Activated CD4-positive, alpha-beta memory T cell treated with anti-CD3 and anti-CD28 coated beads for 36 hours (primary cell): ENCODE measurements at regions not wholly inside any gene's neighbourhood (a gene's known extent, or its start where the extent isn't known, plus 50 kb on each side); places are given as distances from the start of the nearest gene placed in this dataset.

Experiments used
- CTCF ChIA-PET: fragments of 350-600 bp; sonication (Branson Sonifier 250); formaldehyde crosslinking; loops from one replicate; lab custom pipeline; 2021; ENCODE audit warnings: antibody characterized with exemption, inconsistent platforms; lab: Charles Lee
- POLR2A ChIA-PET: fragments of 350-600 bp; sonication (Branson Sonifier 250); formaldehyde crosslinking; loops from one replicate; lab custom pipeline; 2021; ENCODE audit warnings: antibody characterized with exemption; lab: Charles Lee
- DNase-seq: peaks from one replicate; pipeline ENCODE4 v3.0.0-alpha.2; 2020
- H3K27ac Mint-ChIP-seq: one replicate; pipeline ENCODE4 v1.8.0; 2021; ENCODE audit warnings: mixed read lengths
- H3K27me3 Mint-ChIP-seq: one replicate; pipeline ENCODE4 v1.8.0; 2021; ENCODE audit warnings: mixed read lengths
- H3K36me3 Mint-ChIP-seq: one replicate; pipeline ENCODE4 v1.8.0; 2021; ENCODE audit warnings: mixed read lengths
- H3K4me1 Mint-ChIP-seq: one replicate; pipeline ENCODE4 v1.8.0; 2021; ENCODE audit warnings: low read depth, mixed read lengths
- H3K4me3 Mint-ChIP-seq: one replicate; pipeline ENCODE4 v1.8.0; 2021; ENCODE audit warnings: mild to moderate bottlenecking, mixed read lengths
- H3K9me3 Mint-ChIP-seq: one replicate; pipeline ENCODE4 v1.8.0; 2021; ENCODE audit warnings: mixed read lengths
- intact Hi-C: fragments of 100-400 bp; cut with micrococcal nuclease; formaldehyde crosslinking; loops from one replicate; pipeline ENCODE4 v1.15.1; 2023

DNA sequence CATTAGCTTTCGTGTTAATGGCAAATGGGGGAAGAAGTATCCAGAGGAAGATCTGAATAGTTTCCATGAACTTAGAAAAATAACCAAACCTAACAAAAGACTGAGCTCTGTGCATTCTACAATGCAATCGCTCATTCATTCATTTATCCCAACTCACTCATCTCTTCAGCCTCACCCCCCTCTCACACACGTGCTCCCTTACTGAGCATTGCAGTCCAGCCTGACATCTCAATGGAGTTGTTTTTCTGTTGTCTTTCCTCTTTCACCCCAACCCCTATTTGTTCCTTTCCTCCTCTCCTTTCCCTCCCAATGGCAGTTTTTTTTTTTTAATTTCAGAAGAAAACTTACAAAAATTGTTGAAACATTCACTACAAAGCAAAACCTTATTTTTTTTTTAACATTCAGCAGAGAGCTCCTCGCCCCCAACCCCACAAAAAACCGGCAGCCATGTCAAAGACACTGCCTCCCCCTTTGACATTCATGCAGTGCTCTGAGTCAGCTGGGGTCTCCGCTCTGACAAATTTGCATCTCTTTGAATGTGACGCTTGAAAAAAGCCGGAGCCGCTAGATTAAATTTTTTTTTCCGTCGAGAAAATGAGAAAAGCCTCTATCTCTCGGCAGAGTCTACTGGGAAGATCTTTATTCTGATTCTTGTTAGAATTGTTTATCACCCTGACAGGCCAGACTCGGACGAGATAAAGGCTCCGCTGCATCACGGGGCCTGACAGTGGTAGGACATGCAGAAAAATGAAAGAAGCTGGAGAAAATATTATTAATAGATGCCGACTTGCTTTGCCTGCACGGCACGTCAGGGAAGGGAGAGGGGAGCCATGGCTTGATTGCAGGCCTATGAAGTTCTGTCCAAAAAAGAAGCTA, 775.6 kb downstream of the VRK1 start:
- H3K27me3 Mint-ChIP-seq, result no peaks in the 10 kb centered on the region
- POLR2A ChIA-PET, result interaction anchor here (0.6 to 0.9 kb wide), 2 partner anchors 21 to 515 kb away, joined by 3 read pairs; no protein-coding TSS in a partner anchor
- H3K4me3 Mint-ChIP-seq, result no peak overlapping the region
- peaks cover 4% of the 10 kb centered on the region for H3K4me1 Mint-ChIP-seq
- no peak overlapping the region for H3K27ac Mint-ChIP-seq
- DNase-seq, result no peak
- CTCF ChIA-PET, result no interaction called here
- no peaks in the 10 kb centered on the region for H3K36me3 Mint-ChIP-seq
- no peaks in the 10 kb centered on the region for H3K9me3 Mint-ChIP-seq
- intact Hi-C loops, result no loop called here

- CTCF ChIA-PET, result no interaction called here
- no peaks in the 10 kb centered on the region for H3K36me3 Mint-ChIP-seq
- intact Hi-C loops, result no loop called here
- no peak for DNase-seq
- no peak overlapping the region for H3K4me3 Mint-ChIP-seq
- H3K27ac Mint-ChIP-seq, result no peak overlapping the region
- no peaks in the 10 kb centered on the region for H3K27me3 Mint-ChIP-seq
- POLR2A ChIA-PET, result no interaction called here
- H3K9me3 Mint-ChIP-seq, result no peaks in the 10 kb centered on the region
- H3K4me1 Mint-ChIP-seq, result peaks cover 6% of the 10 kb centered on the region
Measured at GRCh38 chr14:97575677-97576076, 778.5 kb downstream of the VRK1 start.

DNA sequence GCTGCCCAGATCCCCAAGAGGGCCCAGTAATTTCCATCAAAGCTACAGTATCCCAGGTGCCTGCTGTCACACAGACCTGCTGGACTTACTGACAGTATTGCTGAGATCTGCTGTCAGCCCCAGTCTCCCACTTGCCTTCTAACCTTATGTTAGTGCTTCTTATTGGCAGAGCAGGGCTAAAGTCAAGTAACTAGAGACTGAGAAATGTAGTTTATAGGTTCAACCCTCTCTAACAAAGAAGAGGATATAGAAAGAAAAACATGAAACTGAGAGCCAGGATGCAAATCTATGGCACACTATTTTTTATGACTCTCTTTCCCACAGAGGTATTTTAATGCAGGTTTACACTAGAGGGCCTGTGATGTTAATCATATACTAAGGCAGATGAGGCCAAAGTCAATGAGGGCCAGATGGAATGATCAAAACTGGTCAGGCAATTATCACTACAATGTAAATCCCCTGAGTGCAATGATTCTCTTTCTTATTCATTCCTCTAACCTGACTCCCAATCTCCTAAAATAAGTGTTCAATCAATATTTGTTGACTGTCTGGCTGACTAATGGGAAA, 781.9 kb downstream of the VRK1 start:
- no peak overlapping the region for H3K4me3 Mint-ChIP-seq
- CTCF ChIA-PET, result no interaction called here
- H3K4me1 Mint-ChIP-seq, result peaks cover 6% of the 10 kb centered on the region
- intact Hi-C loops, result no loop called here
- H3K9me3 Mint-ChIP-seq, result no peaks in the 10 kb centered on the region
- no peak overlapping the region for H3K27ac Mint-ChIP-seq
- H3K27me3 Mint-ChIP-seq, result no peaks in the 10 kb centered on the region
- H3K36me3 Mint-ChIP-seq, result no peaks in the 10 kb centered on the region
- POLR2A ChIA-PET, result no interaction called here
- no peak for DNase-seq

DNA sequence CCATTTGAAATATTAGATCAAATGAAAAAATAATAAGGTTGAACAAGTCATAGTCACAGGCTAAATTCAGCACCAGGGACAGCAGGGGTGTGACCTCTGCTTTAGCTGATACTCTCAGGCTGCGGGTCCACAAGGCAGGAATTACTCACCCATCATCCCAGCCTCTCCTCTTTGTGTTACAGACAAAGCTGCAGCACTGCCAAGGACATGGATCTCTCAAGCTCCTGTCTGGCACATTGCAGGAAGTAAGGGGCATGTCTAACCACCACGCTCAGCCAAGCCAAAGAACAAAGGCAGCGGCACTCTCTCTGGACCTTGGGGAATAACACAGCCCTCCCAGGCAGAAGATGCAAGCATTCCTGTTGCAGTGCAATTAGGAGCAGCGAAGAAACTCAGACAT, 783.8 kb downstream of the VRK1 start:
- Mint-ChIP-seq H3K36me3 (no peaks in the 10 kb centered on the region), H3K4me1 (peaks cover 3% of the 10 kb centered on the region), H3K9me3 (no peaks in the 10 kb centered on the region), H3K27me3 (no peaks in the 10 kb centered on the region), H3K27ac (no peak overlapping the region), H3K4me3 (no peak overlapping the region)
- DNase-seq, result no peak
- ChIA-PET POLR2A (no interaction called here), CTCF (no interaction called here)
- intact Hi-C loops, result no loop called here

DNA sequence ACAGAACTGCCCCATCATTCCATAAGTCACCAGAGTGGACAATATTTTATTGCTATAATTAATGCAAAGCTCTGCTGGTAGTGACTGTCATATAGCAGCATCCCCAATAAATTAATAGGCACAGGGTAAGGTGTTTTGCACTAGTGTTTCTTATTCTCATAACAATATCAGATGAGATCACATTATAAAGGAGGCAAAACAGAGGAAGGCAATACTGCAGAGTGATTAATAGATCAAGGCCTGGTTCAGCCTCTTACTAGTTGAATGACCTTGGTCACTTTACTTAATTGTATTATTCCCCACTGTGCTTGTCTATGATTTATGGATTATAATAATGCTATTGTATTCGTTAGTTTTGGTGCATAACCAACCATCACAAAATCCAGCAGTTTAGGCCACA, 784.8 kb downstream of the VRK1 start:
- Mint-ChIP-seq H3K27me3 (no peaks in the 10 kb centered on the region), H3K4me1 (peaks cover 3% of the 10 kb centered on the region), H3K9me3 (no peaks in the 10 kb centered on the region), H3K36me3 (no peaks in the 10 kb centered on the region), H3K27ac (no peak overlapping the region), H3K4me3 (no peak overlapping the region)
- no peak for DNase-seq
- POLR2A ChIA-PET, result no interaction called here
- intact Hi-C loops, result no loop called here
- CTCF ChIA-PET, result no interaction called here

DNA sequence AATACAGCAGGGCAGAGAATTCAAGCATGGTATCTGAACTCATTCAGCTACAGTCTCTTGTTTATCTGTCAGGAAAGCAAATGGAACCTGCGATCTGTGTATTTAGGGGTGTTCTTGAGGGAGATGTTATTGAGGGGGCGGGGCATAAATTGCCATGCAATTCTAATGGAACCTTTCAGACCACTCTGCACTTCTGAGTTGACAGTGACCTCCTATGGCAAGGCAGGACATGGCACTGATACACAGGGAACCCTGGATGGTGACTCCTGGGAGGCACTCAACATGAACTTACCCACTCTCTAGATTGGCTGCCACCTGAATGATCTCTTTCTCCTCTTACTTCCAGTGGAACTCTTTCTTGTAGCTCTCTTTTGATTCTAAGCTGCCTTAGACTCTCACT, 787.3 kb downstream of the VRK1 start:
- intact Hi-C loops, result no loop called here
- Mint-ChIP-seq H3K4me3 (no peak overlapping the region), H3K9me3 (no peaks in the 10 kb centered on the region), H3K36me3 (no peaks in the 10 kb centered on the region), H3K27ac (no peak overlapping the region), H3K27me3 (no peaks in the 10 kb centered on the region), H3K4me1 (peaks cover 12% of the 10 kb centered on the region)
- no peak for DNase-seq
- ChIA-PET POLR2A (no interaction called here), CTCF (interaction anchor here (1.1 kb wide), 1 partner anchor 13 kb away, joined by 3 read pairs; no protein-coding TSS in a partner anchor)

- intact Hi-C loops, result no loop called here
- POLR2A ChIA-PET, result interaction anchor here (0.9 kb wide), 1 partner anchor 285 kb away, joined by 3 read pairs; no protein-coding TSS in a partner anchor
- Mint-ChIP-seq H3K4me1 (peaks cover 31% of the 10 kb centered on the region), H3K27me3 (no peaks in the 10 kb centered on the region), H3K27ac (no peak overlapping the region), H3K9me3 (no peaks in the 10 kb centered on the region), H3K4me3 (no peak overlapping the region), H3K36me3 (peaks cover 2% of the 10 kb centered on the region)
- CTCF ChIA-PET, result no interaction called here
- no peak for DNase-seq
Measured at GRCh38 chr14:97592341-97592980, 795.3 kb downstream of the VRK1 start.

- no peak for DNase-seq
- Mint-ChIP-seq H3K9me3 (no peaks in the 10 kb centered on the region), H3K36me3 (peaks cover 2% of the 10 kb centered on the region), H3K4me1 (peaks cover 21% of the 10 kb centered on the region), H3K27ac (no peak overlapping the region), H3K27me3 (no peaks in the 10 kb centered on the region), H3K4me3 (no peak overlapping the region)
- ChIA-PET CTCF (no interaction called here), POLR2A (interaction anchor here (0.8 kb wide), 1 partner anchor 22 kb away, joined by 3 read pairs; no protein-coding TSS in a partner anchor)
- intact Hi-C loops, result no loop called here
Measured at GRCh38 chr14:97594306-97594705, 797.1 kb downstream of the VRK1 start.

DNA sequence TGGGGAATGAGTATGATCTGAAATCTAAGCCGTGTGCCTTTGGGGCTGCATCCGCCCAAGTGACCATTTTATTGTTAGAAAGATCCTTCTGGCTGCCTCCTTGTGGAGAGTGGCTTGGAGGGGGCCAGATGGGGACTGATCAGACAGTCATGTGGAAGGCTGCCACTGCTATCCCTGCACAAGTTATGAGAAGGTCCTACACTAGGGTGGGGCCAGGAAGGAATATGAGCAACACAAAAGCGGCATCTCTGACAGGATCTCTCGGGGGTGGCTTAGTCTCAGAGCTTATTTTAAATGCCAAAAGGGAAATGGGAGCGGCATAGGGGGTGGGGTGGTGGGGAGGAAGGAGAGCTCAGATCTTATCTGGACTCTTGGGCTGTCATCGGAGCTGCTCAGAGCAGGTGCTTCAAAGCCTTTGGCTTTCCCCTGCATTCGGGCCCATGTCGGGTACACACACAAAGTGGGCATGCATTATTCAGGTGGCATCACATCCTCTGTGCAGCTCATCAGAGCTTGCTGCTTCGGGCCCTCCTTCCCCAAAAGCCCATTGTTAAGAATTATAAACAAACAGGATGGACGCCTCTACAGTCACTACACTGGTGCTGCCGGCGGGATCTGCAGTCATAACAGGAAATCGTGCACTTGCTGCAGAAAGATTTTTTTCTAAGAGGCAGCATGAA, 805.4 kb downstream of the VRK1 start:
- intact Hi-C loops, result loop anchor here (1.0 to 10.0 kb wide), 8 partner anchors 18 to 1665 kb away; no protein-coding TSS in a partner anchor
- POLR2A ChIA-PET, result no interaction called here

DNA sequence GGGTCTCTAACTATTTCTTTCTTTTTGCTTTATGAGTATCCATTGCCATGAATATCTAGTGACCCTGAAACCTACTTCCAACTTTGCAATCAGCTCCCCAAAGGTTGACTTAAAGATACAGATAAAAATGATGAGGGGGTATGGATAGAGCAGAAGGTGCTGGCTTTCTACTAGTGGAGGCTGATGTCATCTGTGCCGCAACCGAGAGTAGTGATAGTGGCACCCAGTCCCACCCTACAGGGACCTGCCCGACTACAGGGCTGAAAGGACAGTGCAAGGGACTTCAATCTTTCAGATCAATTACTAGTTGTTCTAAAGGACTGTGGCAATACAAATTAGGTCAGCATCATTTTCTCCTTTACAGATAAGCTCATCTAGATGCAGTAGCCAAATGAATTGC, 806.0 kb downstream of the VRK1 start:
- Mint-ChIP-seq H3K4me1 (peaks cover 33% of the 10 kb centered on the region), H3K9me3 (peaks cover 11% of the 10 kb centered on the region), H3K36me3 (peaks cover 2% of the 10 kb centered on the region), H3K27me3 (no peaks in the 10 kb centered on the region), H3K4me3 (no peak overlapping the region), H3K27ac (no peak overlapping the region)
- intact Hi-C loops, result loop anchor here (1.0 to 10.0 kb wide), 8 partner anchors 17 to 1664 kb away; no protein-coding TSS in a partner anchor
- peak; percentile 50 for DNase-seq
- POLR2A ChIA-PET, result no interaction called here
- CTCF ChIA-PET, result interaction anchor here (1.2 to 1.5 kb wide), 2 partner anchors 16 to 303 kb away, joined by 3 to 5 read pairs; no protein-coding TSS in a partner anchor

More for the DNA sequence above, 805.4 kb downstream of the VRK1 start:
- Mint-ChIP-seq H3K9me3 (peaks cover 11% of the 10 kb centered on the region), H3K4me3 (no peak overlapping the region), H3K27me3 (no peaks in the 10 kb centered on the region), H3K27ac (no peak overlapping the region), H3K36me3 (peaks cover 2% of the 10 kb centered on the region), H3K4me1 (peaks cover 29% of the 10 kb centered on the region)
- CTCF ChIA-PET, result interaction anchor here (1.5 kb wide), 1 partner anchor 303 kb away, joined by 5 read pairs; no protein-coding TSS in a partner anchor
- DNase-seq, result peak; percentile 80

DNA sequence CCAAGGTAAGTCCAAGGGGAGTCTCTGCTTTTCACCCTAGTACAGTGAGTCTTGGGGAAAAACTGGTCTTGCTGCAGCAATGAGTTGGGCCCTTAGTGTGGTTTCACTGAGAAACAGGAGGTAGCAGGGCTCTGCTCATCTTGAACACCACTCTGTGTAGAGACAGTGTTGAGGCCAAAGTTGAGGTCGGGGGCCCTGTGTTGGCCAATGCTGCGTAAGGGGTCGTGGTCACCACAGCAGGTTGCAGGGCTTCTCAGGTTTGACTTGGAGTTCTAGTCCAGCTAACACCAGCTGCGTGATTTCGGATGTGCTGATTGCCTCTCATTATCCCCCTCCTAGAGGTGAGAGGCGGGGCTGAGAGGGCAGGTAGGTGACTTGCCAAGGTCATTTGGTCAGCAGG, 807.5 kb downstream of the VRK1 start:
- no peak overlapping the region for H3K4me3 Mint-ChIP-seq
- ChIA-PET POLR2A (no interaction called here), CTCF (no interaction called here)
- H3K27me3 Mint-ChIP-seq, result no peaks in the 10 kb centered on the region
- H3K4me1 Mint-ChIP-seq, result peaks cover 35% of the 10 kb centered on the region
- no peak for DNase-seq
- no peak overlapping the region for H3K27ac Mint-ChIP-seq
- H3K9me3 Mint-ChIP-seq, result peaks cover 11% of the 10 kb centered on the region
- H3K36me3 Mint-ChIP-seq, result peaks cover 2% of the 10 kb centered on the region
- intact Hi-C loops, result loop anchor here (5.0 to 10.0 kb wide), 6 partner anchors 147 to 1663 kb away; no protein-coding TSS in a partner anchor
